HepG2 (cell line): ENCODE measurements at regions not wholly inside any gene's neighbourhood (a gene's known extent, or its start where the extent isn't known, plus 50 kb on each side); places are given as distances from the start of the nearest gene placed in this dataset.

ENCODE experiments used
- EP300 ChIP-seq, 3 experiments: sonication (generic) in 1 of 3; formaldehyde crosslinking in 1 of 3; IDR thresholded peaks; 2 replicates each; pipeline versions ENCODE4 v1.5.1 to v1.6.1; 2011 to 2020; ENCODE audit warnings: low read depth in 2 of 3, low read length in 2 of 3, borderline replicate concordance in 1 of 3, improper control_type of control experiment in 1 of 3, mild to moderate bottlenecking in 1 of 3, missing genetic modification reagents in 1 of 3, moderate library complexity in 1 of 3
- HNRNPH1 ChIP-seq: fragments of 200-400 bp; formaldehyde crosslinking; optimal IDR thresholded peaks from 2 replicates; pipeline ENCODE3; 2017; ENCODE audit warnings: mild to moderate bottlenecking, low read depth, low read length
- PCBP1 ChIP-seq: fragments of 200-400 bp; formaldehyde crosslinking; IDR thresholded peaks from 2 replicates; pipeline ENCODE4 v1.6.1; 2017; ENCODE audit warnings: mild to moderate bottlenecking, low read depth, low read length, borderline replicate concordance

DNA sequence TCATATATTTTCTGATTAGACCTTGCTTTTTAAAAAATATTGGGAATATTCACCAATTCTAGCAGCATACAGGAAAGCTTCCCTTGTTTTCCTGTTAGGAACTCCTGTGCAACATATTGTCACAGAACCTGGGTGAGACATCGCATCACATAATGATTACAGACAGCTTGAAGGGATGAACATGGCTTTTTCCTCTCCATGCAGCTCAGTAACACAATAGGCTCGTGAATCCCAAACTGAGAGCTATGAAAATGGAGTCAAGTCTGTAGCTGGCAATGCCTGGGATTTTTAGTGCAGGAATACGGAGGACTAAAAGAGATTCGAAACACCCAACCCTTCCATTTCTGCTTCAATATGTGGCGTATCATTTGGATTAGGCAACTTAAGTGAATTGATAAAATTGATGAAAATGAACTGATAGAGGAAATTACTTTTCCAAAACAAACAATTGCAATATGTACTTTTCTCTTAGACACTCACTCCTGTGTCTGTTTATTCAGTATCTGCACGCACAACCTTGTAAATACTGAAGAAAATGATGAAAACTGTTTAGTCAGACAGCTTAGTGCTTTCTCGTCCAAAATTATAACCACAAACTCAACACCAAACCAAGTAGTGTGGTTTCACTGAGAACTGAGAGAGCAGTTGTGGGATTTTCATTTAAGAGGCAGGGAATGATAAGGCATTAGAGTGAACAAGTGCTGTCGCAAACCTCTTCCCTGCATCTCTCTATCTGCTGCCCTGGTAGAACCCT is 250.4 kb downstream of the PTBP2 start:
- TF ChIP-seq HNRNPH1: no peak
- no peak for TF ChIP-seq EP300 (IDR thresholded peaks at IDR 0.05; ENCODE audit: low read depth in 2 of 2, low read length in 2 of 2)
- no peak for TF ChIP-seq EP300 (CRISPR knock-in tag; IDR thresholded peaks at IDR 0.05; ENCODE audit: borderline replicate concordance)
- TF ChIP-seq PCBP1: no peak
